MG63 (cell line): ENCODE measurements at regions not wholly inside any gene's neighbourhood (a gene's known extent, or its start where the extent isn't known, plus 50 kb on each side); places are given as distances from the start of the nearest gene placed in this dataset.
"Not testable (repeated sequence)": the region's sequence is repeated elsewhere in the genome, so short reads cannot be mapped to it uniquely, and the experiment has no call there.

Source experiments
- DNase-seq: peaks from one replicate; pipeline ENCODE4 v3.0.0-alpha.2; 2020
- H3K27me3 ChIP-seq: fragments of 250-450 bp; sonication (Bioruptor Pico); 2 replicates; pipeline ENCODE4 v1.5.1; 2020; ENCODE audit warnings: mild to moderate bottlenecking, moderate library complexity
- H3K36me3 ChIP-seq: fragments of 250-450 bp; sonication (Bioruptor Pico); 2 replicates; pipeline ENCODE4 v1.5.1; 2020; ENCODE audit warnings: mild to moderate bottlenecking, moderate library complexity
- H3K4me3 ChIP-seq: fragments of 250-450 bp; sonication (Bioruptor Pico); 2 replicates; pipeline ENCODE4 v1.5.1; 2020; ENCODE audit warnings: mild to moderate bottlenecking, moderate library complexity
- H3K9me3 ChIP-seq: fragments of 250-450 bp; sonication (Bioruptor Pico); 2 replicates; pipeline ENCODE4 v1.5.1; 2020; ENCODE audit warnings: mild to moderate bottlenecking, moderate library complexity

- Histone ChIP-seq H3K9me3 (no peaks in the 10 kb centered on the region), H3K4me3 (no peak overlapping the region), H3K36me3 (no peaks in the 10 kb centered on the region), H3K27me3 (no peaks in the 10 kb centered on the region)
- no peak for DNase-seq
Observed at GRCh38 chr9:100690438-100690837, 112.6 kb downstream of the CAVIN4 start.

- Histone ChIP-seq H3K27me3 (no peaks in the 10 kb centered on the region; the same call in 1 of the 2 replicates), H3K4me3 (no peak overlapping the region), H3K36me3 (no peaks in the 10 kb centered on the region), H3K9me3 (no peaks in the 10 kb centered on the region)
- DNase-seq = no peak
Observed at GRCh38 chr9:100697339-100697738, 119.5 kb downstream of the CAVIN4 start.

GRCh38 chr9:100698945-100699344, 121.1 kb downstream of the CAVIN4 start:
- Histone ChIP-seq H3K27me3 (no peaks in the 10 kb centered on the region; the same call in 1 of the 2 replicates), H3K4me3 (no peak overlapping the region), H3K9me3 (no peaks in the 10 kb centered on the region), H3K36me3 (no peaks in the 10 kb centered on the region)
- no peak for DNase-seq

- Histone ChIP-seq H3K4me3 (no peak overlapping the region), H3K27me3 (no peaks in the 10 kb centered on the region; the same call in 1 of the 2 replicates), H3K36me3 (no peaks in the 10 kb centered on the region), H3K9me3 (no peaks in the 10 kb centered on the region)
- no peak for DNase-seq
Observed at GRCh38 chr9:100699668-100700067, 121.8 kb downstream of the CAVIN4 start.

GRCh38 chr9:100700689-100701318, 122.9 kb downstream of the CAVIN4 start:
- peak; percentile 7 for DNase-seq
- Histone ChIP-seq H3K4me3 (no peak overlapping the region), H3K36me3 (no peaks in the 10 kb centered on the region), H3K9me3 (no peaks in the 10 kb centered on the region), H3K27me3 (no peaks in the 10 kb centered on the region; the same call in 1 of the 2 replicates)

- Histone ChIP-seq H3K9me3 (no peaks in the 10 kb centered on the region), H3K36me3 (no peaks in the 10 kb centered on the region), H3K27me3 (no peaks in the 10 kb centered on the region; the same call in 1 of the 2 replicates), H3K4me3 (no peak overlapping the region)
- DNase-seq = peak; percentile 36
Observed at GRCh38 chr9:100714372-100715099, 136.7 kb downstream of the CAVIN4 start.

GRCh38 chr9:100715100-100715380, 137.2 kb downstream of the CAVIN4 start:
- H3K9me3 ChIP-seq = no peaks in the 10 kb centered on the region
- DNase-seq = no peak

GRCh38 chr9:100718717-100719116, 140.8 kb downstream of the CAVIN4 start:
- no peak overlapping the region for H3K4me3 ChIP-seq
- H3K9me3 ChIP-seq = no peaks in the 10 kb centered on the region
- H3K27me3 ChIP-seq = no peaks in the 10 kb centered on the region
- no peaks in the 10 kb centered on the region for H3K36me3 ChIP-seq
- no peak for DNase-seq

More at GRCh38 chr9:100715100-100715380, 137.2 kb downstream of the CAVIN4 start:
- no peaks in the 10 kb centered on the region for H3K36me3 ChIP-seq
- H3K27me3 ChIP-seq = no peaks in the 10 kb centered on the region; the same call in 1 of the 2 replicates
- no peak overlapping the region for H3K4me3 ChIP-seq

- H3K27me3 ChIP-seq = no peaks in the 10 kb centered on the region
- H3K4me3 ChIP-seq = no peak overlapping the region
- no peaks in the 10 kb centered on the region for H3K9me3 ChIP-seq
- H3K36me3 ChIP-seq = no peaks in the 10 kb centered on the region
- peak; percentile 23 for DNase-seq
Observed at GRCh38 chr9:100720922-100721321, 143.0 kb downstream of the CAVIN4 start.

- Histone ChIP-seq H3K9me3 (no peaks in the 10 kb centered on the region), H3K4me3 (no peak overlapping the region), H3K36me3 (no peaks in the 10 kb centered on the region), H3K27me3 (no peaks in the 10 kb centered on the region)
- no peak for DNase-seq
Observed at GRCh38 chr9:100724886-100725285, 147.0 kb downstream of the CAVIN4 start.

- Histone ChIP-seq H3K4me3 (no peak overlapping the region), H3K9me3 (no peaks in the 10 kb centered on the region), H3K36me3 (no peaks in the 10 kb centered on the region), H3K27me3 (no peaks in the 10 kb centered on the region)
- no peak for DNase-seq
Observed at GRCh38 chr9:100725371-100725770, 147.5 kb downstream of the CAVIN4 start.

GRCh38 chr9:100729336-100729895, 151.5 kb downstream of the CAVIN4 start:
- H3K36me3 ChIP-seq = no peaks in the 10 kb centered on the region
- DNase-seq = no peak
- H3K4me3 ChIP-seq = no peak overlapping the region
- H3K9me3 ChIP-seq = no peaks in the 10 kb centered on the region
- H3K27me3 ChIP-seq = no peaks in the 10 kb centered on the region

GRCh38 chr9:100730086-100730485, 152.2 kb downstream of the CAVIN4 start:
- Histone ChIP-seq H3K27me3 (no peaks in the 10 kb centered on the region), H3K36me3 (no peaks in the 10 kb centered on the region), H3K4me3 (no peak overlapping the region), H3K9me3 (no peaks in the 10 kb centered on the region)
- DNase-seq = no peak

GRCh38 chr9:100731038-100731556, 153.2 kb downstream of the CAVIN4 start:
- no peak for DNase-seq
- Histone ChIP-seq H3K27me3 (no peaks in the 10 kb centered on the region), H3K36me3 (no peaks in the 10 kb centered on the region), H3K9me3 (no peaks in the 10 kb centered on the region), H3K4me3 (no peak overlapping the region)

- H3K36me3 ChIP-seq = no peaks in the 10 kb centered on the region
- H3K27me3 ChIP-seq = no peaks in the 10 kb centered on the region
- no peak overlapping the region for H3K4me3 ChIP-seq
- H3K9me3 ChIP-seq = no peaks in the 10 kb centered on the region
- no peak for DNase-seq
Observed at GRCh38 chr9:100731557-100731956, 153.7 kb downstream of the CAVIN4 start.

- no peak overlapping the region for H3K4me3 ChIP-seq
- no peak for DNase-seq
- no peaks in the 10 kb centered on the region for H3K36me3 ChIP-seq
- no peaks in the 10 kb centered on the region for H3K9me3 ChIP-seq
- H3K27me3 ChIP-seq = no peaks in the 10 kb centered on the region
Observed at GRCh38 chr9:100739208-100739607, 161.3 kb downstream of the CAVIN4 start.

GRCh38 chr9:100739666-100740065, 161.8 kb downstream of the CAVIN4 start:
- Histone ChIP-seq H3K9me3 (no peaks in the 10 kb centered on the region), H3K27me3 (no peaks in the 10 kb centered on the region), H3K36me3 (no peaks in the 10 kb centered on the region), H3K4me3 (no peak overlapping the region)
- no peak for DNase-seq

- H3K27me3 ChIP-seq, H3K9me3 ChIP-seq, H3K36me3 ChIP-seq, DNase-seq, H3K4me3 ChIP-seq: not testable (repeated sequence)
Observed at GRCh38 chr9:100748930-100749329, 171.1 kb downstream of the CAVIN4 start.
